Right cardiac atrium (tissue), 5 donors: ENCODE measurements at regions not wholly inside any gene's neighbourhood (a gene's known extent, or its start where the extent isn't known, plus 50 kb on each side); places are given as distances from the start of the nearest gene placed in this dataset.

Experiments used
- ATAC-seq, 2 donors: fragments of 200-7000 bp; cut with Tn5 transposase; one replicate each; pipeline versions ENCODE4 v1.8.0 to v1.9.1; 2020; ENCODE audit warnings: moderate library complexity in 2 of 2, mild to moderate bottlenecking in 1 of 2
- DNase-seq, 3 donors: peaks; one replicate each; pipeline ENCODE4 v3.0.0-alpha.2; 2020
- H3K27ac ChIP-seq: one replicate; pipeline ENCODE4 v1.5.1; 2013; ENCODE audit warnings: mild to moderate bottlenecking, low read length, control low read depth, moderate library complexity
- H3K27me3 ChIP-seq: one replicate; pipeline ENCODE4 v1.6.1; 2013; ENCODE audit not compliant: control insufficient read depth, insufficient read depth
- H3K4me1 ChIP-seq: one replicate; pipeline ENCODE4 v1.6.1; 2013; ENCODE audit warnings: low read length; ENCODE audit not compliant: control insufficient read depth, insufficient read depth
- H3K4me3 ChIP-seq: one replicate; pipeline ENCODE4 v1.5.1; 2013; ENCODE audit warnings: low read length, control low read depth
- H3K9me3 ChIP-seq: one replicate; pipeline ENCODE4 v1.6.1; 2013; ENCODE audit warnings: low read length; ENCODE audit not compliant: control insufficient read depth
- WGBS: extraction: QIAGEN DNeasy Blood & Tissue Kit; methylation state at CpG from one replicate; pipeline ENCODE4 v1.1.7; 2013; 5-methylcytosine and 5-hydroxymethylcytosine counted together
- intact Hi-C, 4 donors: fragments of 100-400 bp; cut with DNase I; formaldehyde crosslinking; loops; one replicate each; pipeline versions ENCODE4 v1.11.0 to v1.14.0; 2022 to 2023
- donor health status: healthy with polysubstance abuse.
- donor health status: DM: no; HTN: yes; CAD: no.
- donor health status: DM: no; HTN: no; CAD: no.
- donor health status: DM: no; HTN: yes; CAD: no; lungs with severe emphysema.
- donor health status: DM: yes; HTN: yes; CAD: no.

DNA sequence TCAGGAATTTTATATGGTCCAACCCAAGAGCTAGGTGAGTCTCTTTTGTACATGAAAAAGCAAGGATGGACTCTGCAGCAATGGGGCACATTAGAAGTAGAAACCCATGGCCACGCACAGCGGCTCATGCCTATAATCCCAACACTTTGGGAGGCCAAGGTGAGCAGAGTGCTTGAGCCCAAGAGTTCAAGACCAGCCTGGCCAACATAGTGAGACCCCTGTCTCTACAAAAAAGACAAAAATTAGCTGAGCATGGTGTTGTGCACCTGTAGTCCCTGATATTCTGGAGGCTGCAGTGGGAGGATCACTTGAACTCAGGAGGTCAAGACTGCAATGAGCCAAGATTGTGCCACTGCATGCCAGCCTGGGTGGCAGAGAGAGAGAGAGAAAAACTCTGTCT lies 128.7 kb upstream of the PLEKHA5 start:
- H3K27me3 ChIP-seq, result no peaks in the 10 kb centered on the region
- DNase-seq, result no peak
- WGBS, result 98% methylated on average over 2 of the region's 2 CpGs
- intact Hi-C loops, result no loop called here
- ATAC-seq, result no peak
- no peak overlapping the region for H3K4me3 ChIP-seq
- H3K27ac ChIP-seq, result no peak overlapping the region
- H3K4me1 ChIP-seq, result no peaks in the 10 kb centered on the region
- no peaks in the 10 kb centered on the region for H3K9me3 ChIP-seq

DNA sequence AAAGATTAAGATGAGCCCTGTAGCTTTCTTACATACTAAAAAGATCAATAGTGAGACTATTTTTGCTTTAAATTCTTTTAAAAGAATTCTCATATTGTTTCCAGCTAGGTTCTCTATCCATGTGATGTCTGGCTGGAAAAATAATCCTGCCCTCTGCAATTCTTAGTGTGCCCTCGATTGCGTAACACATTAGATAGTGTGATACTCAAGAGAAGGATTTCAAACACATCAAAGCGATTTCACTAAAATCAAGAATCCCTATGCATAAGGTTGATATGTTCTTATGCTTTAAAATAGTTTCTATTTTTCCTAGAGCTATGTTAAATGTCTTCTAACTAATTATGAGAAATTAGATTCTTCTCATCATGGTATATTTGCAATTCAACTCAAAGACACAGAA lies 127.3 kb upstream of the PLEKHA5 start:
- Histone ChIP-seq H3K4me1 (no peaks in the 10 kb centered on the region), H3K4me3 (no peak overlapping the region), H3K27ac (no peak overlapping the region), H3K9me3 (no peaks in the 10 kb centered on the region), H3K27me3 (no peaks in the 10 kb centered on the region)
- intact Hi-C loops, result no loop called here
- WGBS, result 82% methylated on average over 3 of the region's 3 CpGs
- DNase-seq, result no peak
- peak in 1 of 2 donors; percentile 41 for ATAC-seq

DNA sequence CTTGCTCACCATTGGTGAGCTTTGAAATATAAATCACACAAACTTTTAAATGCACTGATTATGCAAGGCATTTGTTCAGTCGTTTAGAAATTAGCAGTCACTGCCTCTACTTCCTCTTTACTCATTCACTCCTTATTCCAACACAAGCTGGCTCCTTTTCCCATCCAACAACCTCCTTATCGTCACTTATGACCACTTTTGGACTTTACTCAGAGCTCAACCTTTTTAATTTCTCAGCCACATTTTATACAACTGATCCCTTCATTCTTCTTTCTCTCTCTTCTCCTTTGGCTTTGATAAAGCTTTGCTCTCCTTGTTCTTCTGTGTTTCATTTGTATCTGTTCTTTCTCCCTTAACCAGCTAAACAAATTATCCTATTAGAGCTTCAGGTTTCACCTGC lies 126.4 kb upstream of the PLEKHA5 start:
- no peak overlapping the region for H3K27ac ChIP-seq

DNA sequence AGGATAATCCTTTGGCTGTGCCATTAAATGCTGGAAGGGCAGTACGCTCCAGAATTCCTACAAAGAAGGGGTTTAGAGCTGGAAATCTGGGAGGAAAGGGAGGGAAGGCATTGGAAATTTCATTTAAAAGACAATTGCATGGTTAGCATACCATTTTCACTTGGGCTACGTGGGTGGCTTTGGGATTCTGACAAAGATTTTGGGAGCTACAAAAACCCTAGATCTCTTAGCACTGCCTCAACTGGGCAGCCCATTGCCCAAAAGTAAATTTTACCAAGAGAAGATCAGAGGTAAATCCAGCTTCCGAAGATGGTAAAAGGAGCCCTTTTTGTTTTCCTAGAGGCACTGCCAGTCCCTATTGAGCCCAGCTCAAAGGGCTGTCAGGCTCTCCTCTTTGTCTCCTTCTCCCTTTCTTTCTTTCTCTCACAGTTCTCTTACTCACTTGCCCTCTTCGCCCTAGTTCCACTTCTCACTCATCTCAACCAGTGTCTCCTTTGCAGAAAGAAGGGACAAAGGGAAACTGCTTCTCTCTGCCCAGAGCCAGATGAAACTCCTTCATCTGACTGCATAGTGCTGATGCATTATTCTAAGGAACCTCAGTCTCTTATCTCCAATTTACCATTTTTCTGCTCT lies 125.4 kb upstream of the PLEKHA5 start:
- Histone ChIP-seq H3K4me1 (no peaks in the 10 kb centered on the region), H3K4me3 (no peak overlapping the region), H3K27ac (no peak overlapping the region), H3K9me3 (no peaks in the 10 kb centered on the region), H3K27me3 (no peaks in the 10 kb centered on the region)
- DNase-seq, result no peak
- WGBS, result 80% methylated on average over 4 of the region's 4 CpGs
- intact Hi-C loops, result no loop called here
- no peak for ATAC-seq

More for the DNA sequence above, 126.4 kb upstream of the PLEKHA5 start:
- ATAC-seq (peak; percentile 23 to 47), DNase-seq (no peak)
- Histone ChIP-seq H3K4me1 (no peaks in the 10 kb centered on the region), H3K27me3 (no peaks in the 10 kb centered on the region), H3K4me3 (no peak overlapping the region), H3K9me3 (no peaks in the 10 kb centered on the region)
- intact Hi-C loops, result no loop called here
- 35% methylated on average over 2 of the region's 2 CpGs for WGBS

DNA sequence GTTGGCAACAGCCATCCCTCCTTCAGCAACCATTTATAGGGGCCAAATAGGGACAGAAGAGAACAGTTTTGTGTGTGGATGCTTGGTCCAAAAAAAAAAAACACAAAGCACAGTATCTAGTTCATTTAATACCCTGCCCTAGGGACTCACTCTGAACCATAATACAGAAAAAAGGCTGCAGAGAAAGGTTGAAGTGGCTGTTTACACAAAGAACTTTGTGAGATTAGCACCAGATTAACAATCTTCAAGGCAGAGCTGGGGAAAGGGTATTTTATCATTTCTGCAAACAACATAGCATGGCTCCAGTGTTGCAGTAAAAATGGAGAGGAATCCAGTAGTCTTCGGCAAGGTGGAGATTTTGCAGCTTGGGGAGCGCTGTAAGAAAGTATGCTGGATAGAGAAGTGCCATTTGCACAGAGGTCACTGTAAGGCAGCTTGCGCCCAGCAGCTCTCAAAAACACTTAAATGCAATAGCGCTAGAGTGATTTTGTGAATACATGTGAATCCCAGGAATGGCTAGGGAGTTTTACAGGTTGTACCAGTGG lies 124.2 kb upstream of the PLEKHA5 start:
- DNase-seq (no peak), ATAC-seq (no peak)
- intact Hi-C loops, result no loop called here

DNA sequence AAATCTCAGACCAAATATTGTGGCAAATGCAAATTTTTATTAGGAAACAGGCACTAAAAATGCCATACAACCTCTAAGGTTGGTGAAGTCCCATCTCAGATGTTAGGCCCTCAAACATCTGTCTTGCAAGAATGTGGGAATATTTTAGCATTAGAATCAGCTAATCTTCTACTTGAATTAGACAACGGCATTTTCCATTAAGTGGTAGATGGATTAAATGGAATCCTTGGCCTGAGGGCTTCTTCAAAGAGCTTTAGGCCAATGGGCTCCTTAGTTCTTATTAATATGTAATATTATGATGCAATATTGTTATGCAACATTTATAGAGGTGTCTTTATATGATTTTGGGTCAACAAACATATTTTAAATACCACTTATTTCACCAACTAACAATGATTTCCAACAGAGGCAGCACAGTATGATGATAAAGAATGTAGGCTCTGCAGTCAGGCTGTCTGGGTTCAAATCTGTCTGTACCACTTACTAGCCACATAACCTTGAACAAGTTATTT lies 122.9 kb upstream of the PLEKHA5 start:
- intact Hi-C loops, result no loop called here
- no peaks in the 10 kb centered on the region for H3K4me1 ChIP-seq
- no peak overlapping the region for H3K4me3 ChIP-seq
- DNase-seq (no peak), ATAC-seq (no peak)
- no peaks in the 10 kb centered on the region for H3K9me3 ChIP-seq
- no peaks in the 10 kb centered on the region for H3K27me3 ChIP-seq
- 86% methylated on average over 1 of the region's 1 CpG for WGBS
- no peak overlapping the region for H3K27ac ChIP-seq

More for the DNA sequence above, 124.2 kb upstream of the PLEKHA5 start:
- 84% methylated on average over 4 of the region's 4 CpGs for WGBS
- H3K4me1 ChIP-seq, result no peaks in the 10 kb centered on the region
- no peaks in the 10 kb centered on the region for H3K9me3 ChIP-seq
- no peak overlapping the region for H3K4me3 ChIP-seq
- no peaks in the 10 kb centered on the region for H3K27me3 ChIP-seq
- H3K27ac ChIP-seq, result no peak overlapping the region

DNA sequence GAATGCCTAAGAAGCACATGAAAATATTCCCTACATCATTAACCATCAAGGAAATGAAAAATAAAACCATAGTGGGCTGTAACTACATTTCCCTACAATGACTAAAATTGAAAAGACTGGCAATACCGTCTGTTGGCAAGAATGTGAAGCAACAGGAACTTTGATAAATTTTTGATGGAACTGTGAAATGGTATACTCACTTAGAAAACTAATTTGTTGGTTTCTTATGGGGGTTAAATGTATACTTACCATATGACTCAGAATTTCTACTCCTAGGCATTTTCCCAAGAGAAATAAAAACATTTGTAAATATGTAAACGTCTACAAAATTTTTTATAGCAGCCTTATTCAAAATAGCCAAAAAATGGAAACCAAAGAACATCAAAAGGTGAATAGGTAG lies 121.4 kb upstream of the PLEKHA5 start:
- ATAC-seq (no peak), DNase-seq (no peak)
- H3K27me3 ChIP-seq, result no peaks in the 10 kb centered on the region
- no peak overlapping the region for H3K4me3 ChIP-seq
- no peak overlapping the region for H3K27ac ChIP-seq
- intact Hi-C loops, result no loop called here
- WGBS, result 80% methylated on average over 2 of the region's 2 CpGs
- H3K4me1 ChIP-seq, result no peaks in the 10 kb centered on the region
- H3K9me3 ChIP-seq, result no peaks in the 10 kb centered on the region

DNA sequence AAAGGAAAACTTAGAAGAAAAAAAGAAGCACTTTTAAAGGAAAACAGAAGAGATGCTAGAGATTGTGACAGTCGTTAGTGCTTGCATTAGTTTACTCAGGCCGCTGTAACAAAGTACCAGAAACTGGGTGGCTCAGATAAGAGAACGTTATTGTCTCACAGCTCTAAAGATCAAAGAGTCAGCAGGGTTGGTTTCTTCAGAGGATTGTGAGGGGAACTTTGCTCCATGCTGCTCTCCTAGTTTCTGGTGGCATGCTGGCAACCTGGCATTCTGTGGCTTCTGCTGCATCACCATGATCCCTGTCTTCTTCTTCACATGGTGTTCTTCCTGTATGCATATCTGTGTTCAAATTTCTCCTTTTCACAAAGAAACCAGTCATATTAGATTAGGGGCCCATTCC lies 119.4 kb upstream of the PLEKHA5 start:
- Histone ChIP-seq H3K4me1 (peaks cover 2% of the 10 kb centered on the region), H3K9me3 (no peaks in the 10 kb centered on the region), H3K27me3 (no peaks in the 10 kb centered on the region), H3K27ac (no peak overlapping the region), H3K4me3 (no peak overlapping the region)
- ATAC-seq (no peak), DNase-seq (no peak)
- WGBS, result 64% methylated on average over 3 of the region's 3 CpGs
- intact Hi-C loops, result no loop called here

DNA sequence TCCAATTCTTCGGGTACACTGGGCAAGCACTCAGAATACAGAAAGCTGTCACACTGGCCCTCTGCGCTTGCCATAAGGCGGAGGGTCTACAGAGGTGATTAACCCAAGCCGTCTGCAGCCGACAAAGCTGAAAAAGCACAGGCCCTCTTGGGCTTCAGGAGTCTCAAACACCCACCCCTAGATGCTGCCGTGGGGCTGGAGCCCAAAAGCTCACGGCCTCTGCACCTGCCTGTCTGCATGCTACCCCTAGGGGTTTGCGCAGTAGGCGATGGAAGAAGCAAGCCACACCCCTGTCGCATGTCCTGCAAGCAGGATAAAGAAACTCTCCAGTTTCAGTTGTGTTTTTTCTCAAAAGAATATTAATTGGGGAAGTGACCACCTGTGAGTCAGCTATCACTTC lies 118.8 kb upstream of the PLEKHA5 start:
- ATAC-seq, result no peak

DNA sequence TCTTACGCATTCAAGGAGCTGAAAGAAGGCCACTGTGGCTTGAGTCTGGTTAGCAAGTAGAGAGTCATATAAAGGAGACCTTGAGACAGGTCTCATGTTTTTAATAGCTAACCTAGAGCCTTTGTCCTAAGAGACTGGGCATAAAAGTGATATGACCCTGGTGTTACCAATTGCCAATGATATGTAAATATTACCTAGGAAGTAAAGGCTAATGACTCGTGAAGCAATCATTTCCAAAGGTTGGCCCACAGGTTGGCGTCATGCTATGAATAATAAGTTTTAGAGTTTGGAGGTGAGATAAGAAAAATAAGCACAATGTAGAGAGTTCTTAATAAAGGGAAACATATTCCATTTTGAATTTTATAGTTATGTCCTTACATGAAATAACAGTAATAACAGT lies 116.6 kb upstream of the PLEKHA5 start:
- Histone ChIP-seq H3K4me1 (peaks cover 2% of the 10 kb centered on the region), H3K9me3 (no peaks in the 10 kb centered on the region), H3K27me3 (no peaks in the 10 kb centered on the region), H3K4me3 (no peak overlapping the region), H3K27ac (no peak overlapping the region)
- DNase-seq (no peak), ATAC-seq (no peak)
- WGBS, result 95% methylated on average over 3 of the region's 3 CpGs
- intact Hi-C loops, result no loop called here

More for the DNA sequence above, 118.8 kb upstream of the PLEKHA5 start:
- 93% methylated on average over 10 of the region's 10 CpGs for WGBS
- intact Hi-C loops, result no loop called here
- peak in 1 of 3 donors; percentile 30 for DNase-seq
- no peaks in the 10 kb centered on the region for H3K9me3 ChIP-seq
- H3K4me3 ChIP-seq, result no peak overlapping the region
- H3K4me1 ChIP-seq, result peaks cover 2% of the 10 kb centered on the region
- no peak overlapping the region for H3K27ac ChIP-seq
- H3K27me3 ChIP-seq, result no peaks in the 10 kb centered on the region

DNA sequence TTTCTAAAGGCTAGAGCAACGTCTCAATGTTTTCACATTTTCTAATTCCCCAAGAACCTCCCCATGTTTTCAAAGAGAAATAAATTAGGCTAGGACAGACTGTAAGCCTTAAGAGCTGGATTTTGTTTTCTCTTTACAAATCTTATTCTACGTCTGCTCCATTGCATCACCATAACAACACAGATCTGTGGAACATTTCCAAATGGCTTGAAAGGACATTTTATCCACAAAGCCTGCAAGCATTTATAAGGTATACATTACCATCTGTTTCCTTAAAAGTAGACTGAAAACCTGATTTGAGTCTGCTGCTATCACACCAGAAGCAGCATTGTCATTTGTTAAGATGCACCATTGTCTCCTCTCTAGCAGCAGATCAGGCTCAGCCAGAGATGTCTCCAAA lies 115.3 kb upstream of the PLEKHA5 start:
- DNase-seq (no peak), ATAC-seq (no peak)
- intact Hi-C loops, result no loop called here
- H3K27me3 ChIP-seq, result no peaks in the 10 kb centered on the region
- 37% methylated on average over 2 of the region's 2 CpGs for WGBS
- peaks cover 4% of the 10 kb centered on the region for H3K4me1 ChIP-seq
- H3K9me3 ChIP-seq, result no peaks in the 10 kb centered on the region
- no peak overlapping the region for H3K4me3 ChIP-seq
- H3K27ac ChIP-seq, result no peak overlapping the region
